ENCODE measurements at regions not wholly inside any gene's neighbourhood (a gene's known extent, or its start where the extent isn't known, plus 50 kb on each side); places are given as distances from the start of the nearest gene placed in this dataset.

DNA sequence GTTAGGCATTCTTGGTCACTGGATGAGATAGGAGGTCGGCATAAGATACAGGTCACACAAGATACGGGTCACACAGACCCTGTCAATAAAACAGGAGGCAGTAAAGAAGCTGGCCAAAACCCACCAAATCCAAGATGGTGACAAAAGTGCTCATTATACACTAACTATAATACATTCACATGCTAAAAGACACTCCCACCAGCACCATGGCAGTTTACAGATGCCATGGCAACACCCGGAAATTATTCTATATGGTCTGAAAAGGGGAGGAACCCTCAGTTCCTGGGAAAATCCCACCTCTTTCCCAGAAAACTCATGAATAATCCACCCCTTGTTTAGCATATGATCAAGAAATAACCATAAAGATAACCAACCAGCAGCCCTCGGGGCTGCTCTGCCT lies 56.0 kb upstream of the PTPRM start:
- Histone ChIP-seq H3K4me1 (ENCODE audit: control insufficient read depth in 1 of 2, insufficient read depth in 2 of 2, low read length in 2 of 2) (peaks cover 3 to 7% of the 10 kb centered on the region in 2 experiments), H3K27ac (ENCODE audit: low read depth, low read length) (no peak overlapping the region), H3K79me2 (ENCODE audit: control insufficient read depth, insufficient read depth, low read length, poor library complexity) (no peaks in the 10 kb centered on the region), H2BK120ac (ENCODE audit: insufficient read depth, low read length, poor library complexity) (no peak overlapping the region), H3K14ac (ENCODE audit: low read length) (no peak overlapping the region), H3K79me1 (ENCODE audit: low read length) (peaks cover 16% of the 10 kb centered on the region), H2AK5ac (ENCODE audit: low read length) (no peak overlapping the region), H4K91ac (ENCODE audit: low read depth, low read length) (no peak overlapping the region), H3K18ac (ENCODE audit: low read length) (no peak overlapping the region), H2BK5ac (ENCODE audit: low read depth, low read length, poor library complexity) (no peak overlapping the region), H3K4me3 (ENCODE audit: low read depth, low read length) (no peak overlapping the region), H2AFZ (ENCODE audit: insufficient read depth, low read length, poor library complexity) (no peak overlapping the region), H3K27me3 (ENCODE audit: insufficient read depth, low read length) (no peaks in the 10 kb centered on the region), H4K8ac (ENCODE audit: low read depth, low read length) (no peak overlapping the region), H3K36me3 (ENCODE audit: control insufficient read depth in 1 of 2, insufficient read depth in 2 of 2, low read length in 2 of 2) (no peaks in the 10 kb centered on the region), H4K12ac (ENCODE audit: low read depth, low read length) (no peak overlapping the region), H3K4ac (ENCODE audit: low read depth, low read length) (no peak overlapping the region), H3K9ac (ENCODE audit: low read length) (no peak overlapping the region), H3K23ac (ENCODE audit: low read length) (no peak overlapping the region), H2BK12ac (ENCODE audit: low read length) (no peak overlapping the region), H3K4me2 (ENCODE audit: low read length) (no peak overlapping the region), H3K9me3 (ENCODE audit: insufficient read depth, low read depth, low read length) (no peaks in the 10 kb centered on the region)
- DNase-seq: no peak
- no CpG with 5 or more reads among the region's 4 CpGs for WGBS (ENCODE audit: extremely low coverage, insufficient coverage, insufficient read length)

DNA sequence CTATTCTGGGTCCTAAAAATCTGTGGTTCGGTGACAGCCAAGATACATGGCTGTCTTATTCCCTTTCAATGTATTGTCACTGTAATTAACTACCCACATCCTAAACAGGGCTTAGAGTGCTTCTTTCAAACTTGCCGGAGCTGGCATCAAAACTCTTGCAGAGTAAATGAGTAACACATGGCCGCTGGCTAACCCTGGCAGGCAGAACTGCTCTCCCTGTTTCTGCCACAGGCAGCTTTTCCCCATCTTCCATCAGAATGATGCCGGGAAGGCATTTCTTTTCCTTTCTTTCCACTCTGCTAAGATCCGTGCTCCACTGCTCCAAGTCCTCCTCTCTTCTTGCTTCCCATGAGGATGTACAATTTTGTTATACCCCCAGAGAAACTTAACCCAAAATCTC lies 54.8 kb upstream of the PTPRM start:
- no peak overlapping the region for H2BK12ac ChIP-seq (ENCODE audit: low read length)
- H3K79me1 ChIP-seq (ENCODE audit: low read length): peaks cover 16% of the 10 kb centered on the region
- no peak overlapping the region for H3K4ac ChIP-seq (ENCODE audit: low read depth, low read length)
- no peaks in the 10 kb centered on the region for H3K36me3 ChIP-seq (ENCODE audit: control insufficient read depth in 1 of 2, insufficient read depth in 2 of 2, low read length in 2 of 2)
- H3K27ac ChIP-seq (ENCODE audit: low read depth, low read length): no peak overlapping the region
- no peak overlapping the region for H2AFZ ChIP-seq (ENCODE audit: insufficient read depth, low read length, poor library complexity)
- no peaks in the 10 kb centered on the region for H3K9me3 ChIP-seq (ENCODE audit: insufficient read depth, low read depth, low read length)
- H3K9ac ChIP-seq (ENCODE audit: low read length): no peak overlapping the region
- no peak overlapping the region for H3K23ac ChIP-seq (ENCODE audit: low read length)
- no peak overlapping the region for H3K14ac ChIP-seq (ENCODE audit: low read length)
- no peaks in the 10 kb centered on the region for H3K27me3 ChIP-seq (ENCODE audit: insufficient read depth, low read length)
- WGBS (ENCODE audit: extremely low coverage, insufficient coverage, insufficient read length): no CpG with 5 or more reads among the region's 5 CpGs
- DNase-seq: peak in 1 of 2 donors; percentile 27
- no peak overlapping the region for H4K12ac ChIP-seq (ENCODE audit: low read depth, low read length)
- no peaks in the 10 kb centered on the region for H3K79me2 ChIP-seq (ENCODE audit: control insufficient read depth, insufficient read depth, low read length, poor library complexity)
- peaks cover 3 to 7% of the 10 kb centered on the region in 2 experiments for H3K4me1 ChIP-seq (ENCODE audit: control insufficient read depth in 1 of 2, insufficient read depth in 2 of 2, low read length in 2 of 2)
- H2BK5ac ChIP-seq (ENCODE audit: low read depth, low read length, poor library complexity): no peak overlapping the region
- H3K4me3 ChIP-seq (ENCODE audit: low read depth, low read length): no peak overlapping the region
- no peak overlapping the region for H3K4me2 ChIP-seq (ENCODE audit: low read length)
- H2AK5ac ChIP-seq (ENCODE audit: low read length): no peak overlapping the region
- no peak overlapping the region for H2BK120ac ChIP-seq (ENCODE audit: insufficient read depth, low read length, poor library complexity)
- no peak overlapping the region for H4K8ac ChIP-seq (ENCODE audit: low read depth, low read length)
- H3K18ac ChIP-seq (ENCODE audit: low read length): no peak overlapping the region
- H4K91ac ChIP-seq (ENCODE audit: low read depth, low read length): no peak overlapping the region

DNA sequence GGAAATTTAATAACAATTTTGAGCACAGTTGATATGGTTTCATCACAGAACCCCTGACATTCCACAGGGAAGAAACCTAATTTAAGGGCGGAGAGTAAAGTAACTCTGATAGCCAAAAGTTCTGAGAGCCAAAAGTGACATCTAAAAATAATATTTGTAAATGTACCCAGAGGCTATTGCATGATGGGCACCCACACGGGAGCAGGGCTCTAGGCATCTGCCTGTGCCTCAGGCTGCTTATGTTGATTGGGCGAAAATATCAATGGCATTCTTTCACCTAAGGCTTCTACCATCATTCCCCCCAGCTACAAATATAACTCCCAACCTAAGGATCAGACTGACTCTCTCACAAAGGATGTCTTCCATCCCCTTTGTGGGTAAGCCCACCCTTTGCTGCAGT lies 54.1 kb upstream of the PTPRM start:
- Histone ChIP-seq H3K4me3 (ENCODE audit: low read depth, low read length) (no peak overlapping the region), H4K91ac (ENCODE audit: low read depth, low read length) (no peak overlapping the region), H3K23ac (ENCODE audit: low read length) (no peak overlapping the region), H3K27me3 (ENCODE audit: insufficient read depth, low read length) (no peaks in the 10 kb centered on the region), H3K36me3 (ENCODE audit: control insufficient read depth in 1 of 2, insufficient read depth in 2 of 2, low read length in 2 of 2) (no peaks in the 10 kb centered on the region), H2BK12ac (ENCODE audit: low read length) (no peak overlapping the region), H3K4me2 (ENCODE audit: low read length) (no peak overlapping the region), H3K4ac (ENCODE audit: low read depth, low read length) (no peak overlapping the region), H2AFZ (ENCODE audit: insufficient read depth, low read length, poor library complexity) (no peak overlapping the region), H3K18ac (ENCODE audit: low read length) (no peak overlapping the region), H4K12ac (ENCODE audit: low read depth, low read length) (no peak overlapping the region), H2AK5ac (ENCODE audit: low read length) (no peak overlapping the region), H4K8ac (ENCODE audit: low read depth, low read length) (no peak overlapping the region), H3K9me3 (ENCODE audit: insufficient read depth, low read depth, low read length) (no peaks in the 10 kb centered on the region), H2BK5ac (ENCODE audit: low read depth, low read length, poor library complexity) (no peak overlapping the region), H3K9ac (ENCODE audit: low read length) (no peak overlapping the region), H3K4me1 (ENCODE audit: control insufficient read depth in 1 of 2, insufficient read depth in 2 of 2, low read length in 2 of 2) (peaks cover 3 to 7% of the 10 kb centered on the region in 2 experiments), H3K14ac (ENCODE audit: low read length) (no peak overlapping the region), H3K79me2 (ENCODE audit: control insufficient read depth, insufficient read depth, low read length, poor library complexity) (no peaks in the 10 kb centered on the region), H3K27ac (ENCODE audit: low read depth, low read length) (no peak overlapping the region), H2BK120ac (ENCODE audit: insufficient read depth, low read length, poor library complexity) (peak overlapping the region; percentile 37), H3K79me1 (ENCODE audit: low read length) (peaks cover 16% of the 10 kb centered on the region)
- DNase-seq: peak; percentile 54 to 83
- no CpG with 5 or more reads among the region's 3 CpGs for WGBS (ENCODE audit: extremely low coverage, insufficient coverage, insufficient read length)

DNA sequence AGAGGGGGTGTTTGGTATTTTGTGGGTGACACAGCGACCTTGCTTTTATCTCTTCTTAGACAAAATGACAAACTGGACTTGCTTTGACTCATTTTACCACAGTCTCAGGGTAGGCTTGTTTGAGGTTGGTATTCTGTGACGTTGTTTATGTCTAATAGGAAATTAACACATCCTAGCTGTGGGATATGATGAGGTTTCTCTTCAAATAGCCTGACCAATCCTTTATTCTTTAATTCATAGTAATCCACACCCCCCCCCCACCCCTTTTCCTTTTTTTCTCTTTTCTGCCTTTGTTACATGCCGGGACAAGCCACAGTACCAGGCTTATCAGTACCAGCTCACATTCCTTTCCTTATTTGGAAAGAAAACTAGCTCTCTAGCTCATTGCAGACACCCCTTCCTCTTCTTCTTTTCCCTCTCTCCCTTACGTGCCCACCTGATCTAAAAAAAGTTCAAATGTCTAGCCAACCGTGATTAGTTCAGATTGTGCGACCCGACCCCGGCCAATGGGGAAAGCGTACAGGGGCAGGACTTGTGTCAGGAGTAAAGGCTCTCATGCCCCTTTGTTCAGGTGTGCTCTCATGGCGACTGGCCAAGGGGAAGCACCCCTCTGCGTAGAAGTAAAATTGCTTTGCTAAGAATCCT lies 52.2 kb upstream of the PTPRM start:
- Histone ChIP-seq H2BK120ac (ENCODE audit: insufficient read depth, low read length, poor library complexity) (peak overlapping the region; percentile 96), H3K4me3 (ENCODE audit: low read depth, low read length) (no peak overlapping the region), H3K4me1 (ENCODE audit: control insufficient read depth in 1 of 2, insufficient read depth in 2 of 2, low read length in 2 of 2) (peaks cover 3 to 7% of the 10 kb centered on the region in 2 experiments), H4K91ac (ENCODE audit: low read depth, low read length) (peak overlapping the region; percentile 84), H3K36me3 (ENCODE audit: control insufficient read depth in 1 of 2, insufficient read depth in 2 of 2, low read length in 2 of 2) (no peaks in the 10 kb centered on the region), H2BK5ac (ENCODE audit: low read depth, low read length, poor library complexity) (peak overlapping the region; percentile 93), H2AK5ac (ENCODE audit: low read length) (no peak overlapping the region), H3K4ac (ENCODE audit: low read depth, low read length) (peak overlapping the region; percentile 43), H3K9ac (ENCODE audit: low read length) (no peak overlapping the region), H3K9me3 (ENCODE audit: insufficient read depth, low read depth, low read length) (no peaks in the 10 kb centered on the region), H2AFZ (ENCODE audit: insufficient read depth, low read length, poor library complexity) (no peak overlapping the region), H3K79me2 (ENCODE audit: control insufficient read depth, insufficient read depth, low read length, poor library complexity) (no peaks in the 10 kb centered on the region), H4K8ac (ENCODE audit: low read depth, low read length) (peak overlapping the region; percentile 36), H4K12ac (ENCODE audit: low read depth, low read length) (no peak overlapping the region), H3K18ac (ENCODE audit: low read length) (peak overlapping the region; percentile 81), H3K27ac (ENCODE audit: low read depth, low read length) (peak overlapping the region; percentile 58), H3K27me3 (ENCODE audit: insufficient read depth, low read length) (no peaks in the 10 kb centered on the region), H3K4me2 (ENCODE audit: low read length) (no peak overlapping the region), H3K79me1 (ENCODE audit: low read length) (peaks cover 16% of the 10 kb centered on the region), H3K14ac (ENCODE audit: low read length) (peak overlapping the region; percentile 83), H2BK12ac (ENCODE audit: low read length) (peak overlapping the region; percentile 93), H3K23ac (ENCODE audit: low read length) (no peak overlapping the region)
- DNase-seq: no peak
- WGBS (ENCODE audit: extremely low coverage, insufficient coverage, insufficient read length): no CpG with 5 or more reads among the region's 11 CpGs
